Keratinocyte (primary cell): ENCODE measurements at regions not wholly inside any gene's neighbourhood (a gene's known extent, or its start where the extent isn't known, plus 50 kb on each side); places are given as distances from the start of the nearest gene placed in this dataset.

ENCODE experiments used
- DNase-seq: peaks from one replicate; pipeline ENCODE4 v3.0.0-alpha.2; 2011; ENCODE audit warnings: low read depth, missing footprints, low spot score
- FAIRE-seq: peaks from 2 replicates; lab custom pipeline; 2011; peaks lifted over from hg19 to GRCh38; lab: Jason Lieb, UNC
- H2AFZ ChIP-seq: 2 replicates; pipeline ENCODE4 v1.6.0; 2012; ENCODE audit warnings: low read length, control low read depth, inconsistent platforms; ENCODE audit not compliant: control insufficient read depth
- H3K27ac ChIP-seq: 2 replicates; pipeline ENCODE4 v1.5.1; 2011; ENCODE audit warnings: low read length; ENCODE audit not compliant: control insufficient read depth, insufficient read depth
- H3K27me3 ChIP-seq: 3 replicates; pipeline ENCODE4 v1.6.0; 2011; ENCODE audit warnings: low read length; ENCODE audit not compliant: control insufficient read depth, insufficient read depth; ENCODE audit errors: extremely low read depth
- H3K36me3 ChIP-seq, 2 experiments: 2 replicates in 1 of 2; 3 replicates in 1 of 2; pipeline ENCODE4 v1.5.1; 2011; ENCODE audit warnings: low read length in 2 of 2, mild to moderate bottlenecking in 1 of 2; ENCODE audit not compliant: control insufficient read depth in 2 of 2, insufficient read depth in 2 of 2; ENCODE audit errors: extremely low read depth in 1 of 2
- H3K4me1 ChIP-seq: 3 replicates; pipeline ENCODE4 v1.5.1; 2011; ENCODE audit warnings: low read length; ENCODE audit not compliant: control insufficient read depth, insufficient read depth; ENCODE audit errors: extremely low read depth
- H3K4me2 ChIP-seq: 3 replicates; pipeline ENCODE4 v1.6.0; 2011; ENCODE audit warnings: low read depth, low read length; ENCODE audit not compliant: control insufficient read depth, insufficient read depth; ENCODE audit errors: extremely low read depth
- H3K4me3 ChIP-seq, 3 experiments: fragments of 200-600 bp in 1 of 3; sonication (generic) in 1 of 3; 2 replicates in 2 of 3; 3 replicates in 1 of 3; pipeline ENCODE4 v1.5.1; 2011 to 2016; ENCODE audit warnings: low read length in 3 of 3, mild to moderate bottlenecking in 3 of 3, control low read depth in 2 of 3, inconsistent platforms in 1 of 3, low read depth in 1 of 3, mixed read lengths in 1 of 3, mixed run types in 1 of 3, moderate library complexity in 1 of 3; ENCODE audit not compliant: control insufficient read depth in 2 of 3, insufficient read depth in 2 of 3; ENCODE audit errors: extremely low read depth in 1 of 3
- H3K79me2 ChIP-seq: 2 replicates; pipeline ENCODE4 v1.6.0; 2012; ENCODE audit warnings: low read length; ENCODE audit not compliant: control insufficient read depth, insufficient read depth
- H3K9ac ChIP-seq: 3 replicates; pipeline ENCODE4 v1.6.0; 2011; ENCODE audit warnings: low read length; ENCODE audit not compliant: control insufficient read depth, insufficient read depth; ENCODE audit errors: extremely low read depth
- H3K9me1 ChIP-seq: 3 replicates; pipeline ENCODE4 v1.6.0; 2011; ENCODE audit warnings: low read length; ENCODE audit not compliant: control insufficient read depth, insufficient read depth; ENCODE audit errors: extremely low read depth
- H3K9me3 ChIP-seq: 2 replicates; pipeline ENCODE4 v1.5.1; 2012; ENCODE audit warnings: low read depth, low read length; ENCODE audit not compliant: control insufficient read depth
- H4K20me1 ChIP-seq: 3 replicates; pipeline ENCODE4 v1.6.0; 2011; ENCODE audit warnings: low read length; ENCODE audit not compliant: control insufficient read depth, insufficient read depth; ENCODE audit errors: extremely low read depth
- CTCF ChIP-seq, 3 experiments: IDR thresholded peaks in 1 of 3; conservative IDR thresholded peaks in 1 of 3; optimal IDR thresholded peaks in 1 of 3; 2 replicates in 2 of 3; 3 replicates in 1 of 3; pipeline versions ENCODE3 to v1.5.1; 2011; ENCODE audit warnings: low read length in 3 of 3, mild to moderate bottlenecking in 3 of 3, moderate library complexity in 2 of 3, control low read depth in 1 of 3, inconsistent platforms in 1 of 3; ENCODE audit not compliant: insufficient read depth in 2 of 3; ENCODE audit errors: extremely low read depth in 1 of 3
- EZH2 ChIP-seq: IDR thresholded peaks from one replicate; pipeline ENCODE4 v1.6.1; 2012; ENCODE audit warnings: inconsistent platforms, mild to moderate bottlenecking, low read length, moderate library complexity
- dilution Hi-C: fragments of 300-500 bp; cut with MboI; formaldehyde crosslinking; loops from one replicate; pipeline ENCODE4 v1.7.0; 2020; ENCODE audit warnings: low sequenced_read_pairs; ENCODE audit not compliant: extremely low pct_ligation_motif_present

GRCh38 chr1:178639326-178639725 lies 85.7 kb upstream of the RALGPS2 start:
- DNase-seq (no peak), FAIRE-seq (no peak)
- no peak overlapping the region for H2AFZ ChIP-seq
- no peak overlapping the region for H3K4me3 ChIP-seq
- no peaks in the 10 kb centered on the region for H3K4me1 ChIP-seq
- H3K27me3 ChIP-seq, result no peaks in the 10 kb centered on the region
- H3K79me2 ChIP-seq, result no peaks in the 10 kb centered on the region
- H4K20me1 ChIP-seq, result no peaks in the 10 kb centered on the region
- TF ChIP-seq CTCF (optimal IDR thresholded peaks at IDR 0.05 in 1 of 3, IDR thresholded peaks at IDR 0.05 in 1 of 3, conservative IDR thresholded peaks at IDR 0.05 in 1 of 3; ENCODE audit: extremely low read depth in 1 of 3, insufficient read depth in 2 of 3, low read length in 3 of 3) (no peak), EZH2 (no peak)
- H3K27ac ChIP-seq, result no peak overlapping the region
- H3K9me1 ChIP-seq, result no peaks in the 10 kb centered on the region
- no peaks in the 10 kb centered on the region for H3K9me3 ChIP-seq
- no peak overlapping the region for H3K9ac ChIP-seq
- dilution Hi-C loops, result no loop called here
- no peaks in the 10 kb centered on the region for H3K36me3 ChIP-seq
- H3K4me2 ChIP-seq, result no peak overlapping the region

GRCh38 chr1:178642282-178642681 lies 82.8 kb upstream of the RALGPS2 start:
- Histone ChIP-seq H3K4me3 (no peak overlapping the region), H4K20me1 (no peaks in the 10 kb centered on the region), H3K9me1 (no peaks in the 10 kb centered on the region), H3K9ac (no peak overlapping the region), H3K27me3 (no peaks in the 10 kb centered on the region), H3K4me2 (no peak overlapping the region), H3K9me3 (no peaks in the 10 kb centered on the region), H3K36me3 (no peaks in the 10 kb centered on the region), H3K4me1 (no peaks in the 10 kb centered on the region), H3K79me2 (no peaks in the 10 kb centered on the region), H3K27ac (no peak overlapping the region), H2AFZ (no peak overlapping the region)
- FAIRE-seq (no peak), DNase-seq (no peak)
- no peak for TF ChIP-seq CTCF (optimal IDR thresholded peaks at IDR 0.05 in 1 of 3, IDR thresholded peaks at IDR 0.05 in 1 of 3, conservative IDR thresholded peaks at IDR 0.05 in 1 of 3; ENCODE audit: extremely low read depth in 1 of 3, insufficient read depth in 2 of 3, low read length in 3 of 3)
- TF ChIP-seq EZH2, result no peak
- dilution Hi-C loops, result no loop called here
